ENCODE measurements at regions not wholly inside any gene's neighbourhood (a gene's known extent, or its start where the extent isn't known, plus 50 kb on each side); places are given as distances from the start of the nearest gene placed in this dataset.

- H3K4me3 ChIP-seq (ENCODE audit: low read depth, low read length): no peak overlapping the region
- no peak for DNase-seq (ENCODE audit: low read depth)
- no peak for TF ChIP-seq CTCF (IDR thresholded peaks at IDR 0.05; ENCODE audit: insufficient read depth, low read length)
Measured at GRCh38 chr17:79290726-79291125, 216.1 kb downstream of the ENGASE start.

- no peak for DNase-seq (ENCODE audit: low read depth)
- no peak overlapping the region for H3K4me3 ChIP-seq (ENCODE audit: low read depth, low read length)
- no peak for TF ChIP-seq CTCF (IDR thresholded peaks at IDR 0.05; ENCODE audit: insufficient read depth, low read length)
Measured at GRCh38 chr17:79288950-79289349, 214.3 kb downstream of the ENGASE start.

GRCh38 chr17:79286440-79286839 is 211.8 kb downstream of the ENGASE start:
- TF ChIP-seq CTCF (IDR thresholded peaks at IDR 0.05; ENCODE audit: insufficient read depth, low read length): no peak
- no peak overlapping the region for H3K4me3 ChIP-seq (ENCODE audit: low read depth, low read length)
- no peak for DNase-seq (ENCODE audit: low read depth)

GRCh38 chr17:79285973-79286372 is 211.3 kb downstream of the ENGASE start:
- TF ChIP-seq CTCF (IDR thresholded peaks at IDR 0.05; ENCODE audit: insufficient read depth, low read length): no peak
- no peak overlapping the region for H3K4me3 ChIP-seq (ENCODE audit: low read depth, low read length)
- no peak for DNase-seq (ENCODE audit: low read depth)

- no peak for TF ChIP-seq CTCF (IDR thresholded peaks at IDR 0.05; ENCODE audit: insufficient read depth, low read length)
Measured at GRCh38 chr17:79282294-79282693, 207.7 kb downstream of the ENGASE start.

GRCh38 chr17:79281803-79282202 is 207.2 kb downstream of the ENGASE start:
- TF ChIP-seq CTCF (IDR thresholded peaks at IDR 0.05; ENCODE audit: insufficient read depth, low read length): no peak
- DNase-seq (ENCODE audit: low read depth): no peak

More at GRCh38 chr17:79282294-79282693, 207.7 kb downstream of the ENGASE start:
- H3K4me3 ChIP-seq (ENCODE audit: low read depth, low read length): no peak overlapping the region
- no peak for DNase-seq (ENCODE audit: low read depth)

GRCh38 chr17:79280866-79281572 is 206.4 kb downstream of the ENGASE start:
- no peak for TF ChIP-seq CTCF (IDR thresholded peaks at IDR 0.05; ENCODE audit: insufficient read depth, low read length)
- H3K4me3 ChIP-seq (ENCODE audit: low read depth, low read length): no peak overlapping the region
- no peak for DNase-seq (ENCODE audit: low read depth)

More at GRCh38 chr17:79281803-79282202, 207.2 kb downstream of the ENGASE start:
- H3K4me3 ChIP-seq (ENCODE audit: low read depth, low read length): no peak overlapping the region

All from fibroblast of the aortic adventitia (primary cell).